HG03442 (cell line): ENCODE measurements at regions not wholly inside any gene's neighbourhood (a gene's known extent, or its start where the extent isn't known, plus 50 kb on each side); places are given as distances from the start of the nearest gene placed in this dataset.
"Not testable (repeated sequence)": the region's sequence is repeated elsewhere in the genome, so short reads cannot be mapped to it uniquely, and the experiment has no call there.

Experiments used
- ATAC-seq: cut with Tn5 transposase; IDR thresholded peaks from one replicate; pipeline ENCODE4 v1.9.1; 2021; ENCODE audit warnings: mild to moderate bottlenecking, moderate library complexity; ENCODE audit not compliant: unreplicated experiment

GRCh38 chr12:68422956-68423574, 90.9 kb upstream of the MDM1 start:
- no peak for ATAC-seq

- no peak for ATAC-seq
Observed at GRCh38 chr12:68425998-68426397, 93.8 kb upstream of the MDM1 start.

- no peak for ATAC-seq
Observed at GRCh38 chr12:68428211-68428610, 96.0 kb upstream of the MDM1 start.

GRCh38 chr12:68428724-68429501, 96.8 kb upstream of the MDM1 start:
- ATAC-seq, result no peak

- no peak for ATAC-seq
Observed at GRCh38 chr12:68429696-68430095, 97.5 kb upstream of the MDM1 start.

- no peak for ATAC-seq
Observed at GRCh38 chr12:68431786-68432185, 99.6 kb upstream of the MDM1 start.

- no peak for ATAC-seq
Observed at GRCh38 chr12:68432622-68433021, 100.5 kb upstream of the MDM1 start.

- no peak for ATAC-seq
Observed at GRCh38 chr12:68434391-68435298, 102.5 kb upstream of the MDM1 start.

GRCh38 chr12:68435299-68435637, 103.1 kb upstream of the MDM1 start:
- no peak for ATAC-seq

GRCh38 chr12:68435816-68436215, 103.7 kb upstream of the MDM1 start:
- ATAC-seq, result no peak

GRCh38 chr12:68438601-68439000, 106.4 kb upstream of the MDM1 start:
- ATAC-seq, result no peak

GRCh38 chr12:68439368-68440045, 107.3 kb upstream of the MDM1 start:
- no peak for ATAC-seq

- no peak for ATAC-seq
Observed at GRCh38 chr12:68440068-68440581, 108.0 kb upstream of the MDM1 start.

- no peak for ATAC-seq
Observed at GRCh38 chr12:68441167-68441566, 109.0 kb upstream of the MDM1 start.

GRCh38 chr12:68442353-68442972, 110.3 kb upstream of the MDM1 start:
- not testable (repeated sequence) for ATAC-seq

- ATAC-seq, result not testable (repeated sequence)
Observed at GRCh38 chr12:68443695-68444094, 111.5 kb upstream of the MDM1 start.

GRCh38 chr12:68445824-68446223, 113.7 kb upstream of the MDM1 start:
- no peak for ATAC-seq

- no peak for ATAC-seq
Observed at GRCh38 chr12:68446384-68446783, 114.2 kb upstream of the MDM1 start.

GRCh38 chr12:68446901-68447796, 115.0 kb upstream of the MDM1 start:
- no peak for ATAC-seq
